HepG2 (cell line): ENCODE measurements at regions not wholly inside any gene's neighbourhood (a gene's known extent, or its start where the extent isn't known, plus 50 kb on each side); places are given as distances from the start of the nearest gene placed in this dataset.

Experiments used
- ATAC-seq: fragments of 200-7000 bp; cut with Tn5 transposase; 3 replicates; pipeline ENCODE4 v1.9.1; 2020; ENCODE audit warnings: mild to moderate bottlenecking, moderate library complexity
- BruUV-seq: library from RNA; stranded (reverse); fragments of 400-500 nt; replicated peaks from 2 replicates; lab custom pipeline; 2021; lab: Mats Ljungman, UMichigan
- CTCF ChIA-PET: fragments of 300-600 bp; formaldehyde crosslinking; extraction: SDS; loops from one replicate; lab custom pipeline; 2021; ENCODE audit warnings: low total read pairs, inconsistent platforms, low intra/inter-chr PET ratio; lab: Yijun Ruan, JAX
- POLR2A ChIA-PET: fragments of 350-600 bp; sonication (Branson Sonifier 250); formaldehyde crosslinking; loops from one replicate; lab custom pipeline; 2020; ENCODE audit warnings: antibody characterized with exemption, inconsistent platforms; lab: Yijun Ruan, JAX
- DNase-seq: peaks from one replicate; pipeline ENCODE4 v3.0.0-alpha.2; 2015; ENCODE audit warnings: low spot score
- FAIRE-seq: peaks from 3 replicates; lab custom pipeline; 2011; peaks lifted over from hg19 to GRCh38; lab: Jason Lieb, UNC
- H2AFZ ChIP-seq: one replicate; pipeline ENCODE4 v1.6.1; 2011; ENCODE audit warnings: low read length, inconsistent platforms
- H3K27ac ChIP-seq: fragments of 300-600 bp; 3 replicates; pipeline ENCODE4 v1.8.0; 2011; ENCODE audit warnings: mixed run types, mild to moderate bottlenecking, mixed read lengths, low read length, inconsistent platforms; ENCODE audit not compliant: insufficient read depth; ENCODE audit errors: extremely low read length
- H3K27me3 ChIP-seq, 2 experiments: fragments of 200-600 bp in 1 of 2; 2 replicates in 1 of 2; 3 replicates in 1 of 2; pipeline versions ENCODE4 v1.6.0 to v1.8.0; 2011; ENCODE audit warnings: low read length in 2 of 2, mild to moderate bottlenecking in 2 of 2, moderate library complexity in 2 of 2, inconsistent platforms in 1 of 2; ENCODE audit not compliant: insufficient read depth in 2 of 2, control insufficient read depth in 1 of 2
- H3K36me3 ChIP-seq, 2 experiments: fragments of 200-600 bp in 1 of 2; replicated peaks in 1 of 2; 2 replicates in 1 of 2; 3 replicates in 1 of 2; pipeline versions ENCODE4 v1.5.1 to v1.8.0; 2011; ENCODE audit warnings: low read length in 2 of 2, inconsistent platforms in 1 of 2; ENCODE audit not compliant: insufficient read depth in 2 of 2, control insufficient read depth in 1 of 2
- H3K4me1 ChIP-seq: 2 replicates; pipeline ENCODE4 v1.5.1; 2012; ENCODE audit warnings: low read length, inconsistent platforms; ENCODE audit not compliant: insufficient read depth
- H3K4me2 ChIP-seq: 2 replicates; pipeline ENCODE4 v1.6.0; 2011; ENCODE audit warnings: low read depth, low read length, inconsistent platforms
- H3K4me3 ChIP-seq, 3 experiments: fragments of 200-600 bp in 1 of 3; sonication (generic), shearing (Covaris generic) in 1 of 3; replicated peaks in 1 of 3; 2 replicates each; pipeline ENCODE4 v1.5.1; 2011 to 2016; ENCODE audit warnings: low read length in 3 of 3, inconsistent platforms in 2 of 3, low read depth in 2 of 3, mild to moderate bottlenecking in 2 of 3, control low read depth in 1 of 3, mixed read lengths in 1 of 3; ENCODE audit not compliant: insufficient read depth in 1 of 3
- H3K79me2 ChIP-seq: one replicate; pipeline ENCODE4 v1.6.1; 2011; ENCODE audit warnings: low read length, inconsistent platforms; ENCODE audit not compliant: insufficient read depth
- H3K9ac ChIP-seq: 2 replicates; pipeline ENCODE4 v1.6.0; 2011; ENCODE audit warnings: mild to moderate bottlenecking, low read depth, low read length, inconsistent platforms; ENCODE audit not compliant: insufficient read depth
- H3K9me3 ChIP-seq: 2 replicates; pipeline ENCODE4 v1.5.1; 2012; ENCODE audit warnings: mild to moderate bottlenecking, low read length
- H4K20me1 ChIP-seq: 2 replicates; pipeline ENCODE4 v1.6.0; 2011; ENCODE audit warnings: inconsistent platforms, mild to moderate bottlenecking, low read length, moderate library complexity; ENCODE audit not compliant: insufficient read depth
- AHR ChIP-seq: IDR thresholded peaks from 2 replicates; pipeline ENCODE4 v1.6.1; 2018; ENCODE audit warnings: missing genetic modification reagents, missing compliant biosample characterization
- ELF4 ChIP-seq: sonication (generic); formaldehyde crosslinking; IDR thresholded peaks from 2 replicates; pipeline ENCODE4 v1.5.0; 2020; ENCODE audit warnings: missing genetic modification reagents, mild to moderate bottlenecking, moderate library complexity, borderline replicate concordance
- EP300 ChIP-seq, 3 experiments: sonication (generic) in 1 of 3; formaldehyde crosslinking in 1 of 3; IDR thresholded peaks; 2 replicates each; pipeline versions ENCODE4 v1.5.1 to v1.6.1; 2011 to 2020; ENCODE audit warnings: low read depth in 2 of 3, low read length in 2 of 3, borderline replicate concordance in 1 of 3, improper control_type of control experiment in 1 of 3, mild to moderate bottlenecking in 1 of 3, missing genetic modification reagents in 1 of 3, moderate library complexity in 1 of 3
- LRRFIP1 ChIP-seq: sonication (generic); formaldehyde crosslinking; conservative IDR thresholded peaks from 2 replicates; pipeline ENCODE4 v1.4.0; 2020; ENCODE audit warnings: missing genetic modification reagents
- MLLT10 ChIP-seq: sonication (generic); formaldehyde crosslinking; IDR thresholded peaks from 2 replicates; pipeline ENCODE4 v1.4.0; 2020; ENCODE audit warnings: missing genetic modification reagents
- NFKBIZ ChIP-seq: IDR thresholded peaks from 2 replicates; pipeline ENCODE4 v1.6.1; 2018; ENCODE audit warnings: missing genetic modification reagents, missing compliant biosample characterization
- PITX1 ChIP-seq: sonication (generic); formaldehyde crosslinking; IDR thresholded peaks from 2 replicates; pipeline ENCODE4 v1.5.1; 2020; ENCODE audit warnings: mild to moderate bottlenecking, missing genetic modification reagents
- RARG ChIP-seq: sonication (generic); formaldehyde crosslinking; IDR thresholded peaks from 2 replicates; pipeline ENCODE4 v1.4.0; 2020; ENCODE audit warnings: low read depth, mild to moderate bottlenecking, missing genetic modification reagents
- SUZ12 ChIP-seq: fragments of 150-350 bp; IDR thresholded peaks from 2 replicates; pipeline ENCODE4 v1.6.1; 2014; ENCODE audit warnings: low read depth, low read length
- TCF12 ChIP-seq, 2 experiments: fragments of 450-650 bp in 1 of 2; sonication (generic) in 1 of 2; formaldehyde crosslinking in 1 of 2; IDR thresholded peaks; 2 replicates each; pipeline versions ENCODE4 v1.6.1 to v1.8.0; 2017 to 2022; ENCODE audit warnings: antibody characterized with exemption in 1 of 2, mild to moderate bottlenecking in 1 of 2, missing genetic modification reagents in 1 of 2, moderate library complexity in 1 of 2
- WGBS: methylation state at CpG from one replicate; pipeline ENCODE4 v1.1.6; 2017; ENCODE audit warnings: low lambda C conversion rate; 5-methylcytosine and 5-hydroxymethylcytosine counted together
- in situ Hi-C: cut with HindIII; loops from 2 replicates; pipeline ENCODE4 v1.10.0; 2017; ENCODE audit warnings: low pct_unique_long_range_greater_than_20kb; ENCODE audit not compliant: extremely low pct_ligation_motif_present
- intact Hi-C: fragments of 100-400 bp; cut with micrococcal nuclease; formaldehyde crosslinking; loops from one replicate; pipeline ENCODE4 v1.10.0; 2022; ENCODE audit not compliant: unreplicated experiment
- TF ChIP-seq, protein P1 (sequence below): sonication (generic); formaldehyde crosslinking; IDR thresholded peaks from 2 replicates; pipeline ENCODE4 v1.4.0; 2020; ENCODE audit warnings: mild to moderate bottlenecking, missing genetic modification reagents

DNA sequence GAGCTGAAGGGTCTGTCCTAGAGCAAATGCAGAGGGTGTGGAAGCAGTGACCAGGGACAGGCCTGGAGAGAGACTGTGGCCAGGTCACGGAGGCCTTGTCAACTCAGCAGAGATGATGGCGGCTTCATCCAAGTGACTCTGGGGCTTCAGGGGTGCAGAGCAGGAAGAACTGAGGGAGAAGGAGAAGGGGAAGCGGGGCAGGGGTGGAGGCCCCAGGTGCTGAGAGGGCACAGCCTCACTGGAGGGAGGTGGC lies 299.1 kb downstream of the ZNF536 start (continued):
- no peak for TF ChIP-seq RARG

GRCh38 chr19:30670562-30671366 lies 298.6 kb downstream of the ZNF536 start:
- CTCF ChIA-PET = no interaction called here
- FAIRE-seq = no peak
- H3K27me3 ChIP-seq = peaks cover 0 to 3% of the 10 kb centered on the region in 2 experiments; a peak in 1 of 5 replicates

More at GRCh38 chr19:30670562-30671366, 298.6 kb downstream of the ZNF536 start:
- H2AFZ ChIP-seq = peak overlapping the region; percentile 54
- no peaks in the 10 kb centered on the region for H3K9me3 ChIP-seq
- BruUV-seq = no TSS peak
- no peaks in the 10 kb centered on the region for H4K20me1 ChIP-seq
- no peak overlapping the region for H3K9ac ChIP-seq
- POLR2A ChIA-PET = no interaction called here
- in situ Hi-C loops = loop anchor here (10.0 to 25.0 kb wide), 3 partner anchors 933 to 1894 kb away; no protein-coding TSS in a partner anchor
- no peak overlapping the region for H3K4me2 ChIP-seq
- ATAC-seq (no peak), DNase-seq (no peak)
- no peaks in the 10 kb centered on the region for H3K79me2 ChIP-seq
- no peak overlapping the region for H3K27ac ChIP-seq
- intact Hi-C loops = no loop called here
- H3K4me1 ChIP-seq = peaks cover 14% of the 10 kb centered on the region
- 26% methylated on average over 12 of the region's 17 CpGs for WGBS
- TF ChIP-seq TCF12 (IDR thresholded peaks at IDR 0.05) (no peak), TCF12 (CRISPR knock-in tag; IDR thresholded peaks at IDR 0.05) (no peak), ELF4 (CRISPR knock-in tag) (no peak), NFKBIZ (CRISPR knock-in tag) (no peak), SUZ12 (no peak), LRRFIP1 (CRISPR knock-in tag) (no peak), MLLT10 (CRISPR knock-in tag) (no peak), EP300 (IDR thresholded peaks at IDR 0.05; ENCODE audit: low read depth in 2 of 2, low read length in 2 of 2) (no peak), EP300 (CRISPR knock-in tag; IDR thresholded peaks at IDR 0.05; ENCODE audit: borderline replicate concordance) (no peak), PITX1 (CRISPR knock-in tag) (no peak), AHR (CRISPR knock-in tag) (no peak)
- TF ChIP-seq, protein P1, sequence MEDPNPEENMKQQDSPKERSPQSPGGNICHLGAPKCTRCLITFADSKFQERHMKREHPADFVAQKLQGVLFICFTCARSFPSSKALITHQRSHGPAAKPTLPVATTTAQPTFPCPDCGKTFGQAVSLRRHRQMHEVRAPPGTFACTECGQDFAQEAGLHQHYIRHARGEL (CRISPR knock-in tag) = no peak
- no peaks in the 10 kb centered on the region for H3K36me3 ChIP-seq
- H3K4me3 ChIP-seq = no peak overlapping the region
